ENCODE measurements at regions not wholly inside any gene's neighbourhood (a gene's known extent, or its start where the extent isn't known, plus 50 kb on each side); places are given as distances from the start of the nearest gene placed in this dataset.

- Histone ChIP-seq H3K4me1 (ENCODE audit: control insufficient read depth, insufficient read depth, low read length) (no peaks in the 10 kb centered on the region), H3K18ac (ENCODE audit: low read depth, low read length) (no peak overlapping the region), H3K4me3 (ENCODE audit: insufficient read depth, low read depth, low read length) (no peak overlapping the region), H3K4ac (ENCODE audit: low read depth, low read length) (no peak overlapping the region), H4K5ac (ENCODE audit: low read depth, low read length) (no peak overlapping the region), H3K23ac (ENCODE audit: low read depth, low read length) (no peak overlapping the region), H2BK20ac (ENCODE audit: low read depth, low read length) (no peak overlapping the region), H3K36me3 (ENCODE audit: control insufficient read depth, insufficient read depth, low read length) (no peaks in the 10 kb centered on the region), H4K8ac (ENCODE audit: low read depth in 2 of 2, low read length in 2 of 2) (no peak overlapping the region), H4K20me1 (ENCODE audit: insufficient read depth, low read length) (no peaks in the 10 kb centered on the region), H3K79me1 (ENCODE audit: low read depth in 1 of 2, low read length in 2 of 2) (no peaks in the 10 kb centered on the region), H3K9me3 (ENCODE audit: control insufficient read depth, insufficient read depth, low read length) (no peaks in the 10 kb centered on the region), H3K9me1 (ENCODE audit: insufficient read depth, low read length) (no peaks in the 10 kb centered on the region), H3K9ac (ENCODE audit: low read depth, low read length) (no peak overlapping the region), H3K4me2 (ENCODE audit: low read depth, low read length) (no peak overlapping the region), H4K91ac (ENCODE audit: insufficient read depth, low read depth, low read length) (no peak overlapping the region), H2BK120ac (ENCODE audit: low read depth, low read length) (no peak overlapping the region), H2AFZ (replicated peaks; ENCODE audit: low read length, poor library complexity) (no peak overlapping the region), H3K56ac (ENCODE audit: extremely low read depth, insufficient read depth, low read length) (no peak overlapping the region), H3K27me3 (ENCODE audit: control insufficient read depth, insufficient read depth, low read length) (no peaks in the 10 kb centered on the region), H2BK15ac (ENCODE audit: low read depth, low read length) (no peak overlapping the region), H3K14ac (replicated peaks; ENCODE audit: low read depth, low read length) (no peak overlapping the region), H2AK5ac (ENCODE audit: low read depth, low read length) (no peak overlapping the region), H2AK9ac (replicated peaks; ENCODE audit: low read depth, low read length, poor library complexity) (no peak overlapping the region), H3K27ac (ENCODE audit: insufficient read depth, low read length) (no peak overlapping the region), H2BK5ac (ENCODE audit: low read depth, low read length, poor library complexity, severe bottlenecking) (no peak overlapping the region)
- intact Hi-C loops (cut with micrococcal nuclease), result no loop called here
- 100% methylated on average over 2 of the region's 3 CpGs; no CpG with 5 or more reads in 1 of the 2 experiments for WGBS, 2 experiments (ENCODE audit: extremely low coverage in 2 of 2, insufficient read length in 1 of 2)
- dilution Hi-C loops (cut with HindIII; ENCODE audit: low sequenced_read_pairs, unreplicated experiment), result no loop called here
- CTCF ChIA-PET, result no interaction called here
- TF ChIP-seq MAZ (IDR thresholded peaks at IDR 0.05; ENCODE audit: borderline replicate concordance, low read depth, low read length), result no peak
- no peak for TF ChIP-seq FOS (IDR thresholded peaks at IDR 0.05; ENCODE audit: low read depth, low read length)
- no peak for TF ChIP-seq MXI1 (IDR thresholded peaks at IDR 0.05; ENCODE audit: borderline replicate concordance, low read depth, low read length)
- no peak for TF ChIP-seq CEBPB (IDR thresholded peaks at IDR 0.05; ENCODE audit: low read depth, low read length)
- no peak for TF ChIP-seq SMC3 (IDR thresholded peaks at IDR 0.05; ENCODE audit: low read depth, low read length)
- no peak for TF ChIP-seq CHD1 (IDR thresholded peaks at IDR 0.05; ENCODE audit: low read depth, low read length)
- in situ Hi-C loops (cut with MboI; ENCODE audit: low sequenced_read_pairs), result no loop called here
- POLR2A ChIA-PET (ENCODE audit: unreplicated experiment), result no interaction called here
- ATAC-seq (ENCODE audit: low read depth) (no peak), DNase-seq (no peak)
- BruUV-seq (replicated peaks), result no TSS peak
These were observed 124.3 kb downstream of the PCDH10 start for GRCh38 chr4:133273401-133273800.

Measured in IMR-90 (cell line).